ENCODE measurements at regions not wholly inside any gene's neighbourhood (a gene's known extent, or its start where the extent isn't known, plus 50 kb on each side); places are given as distances from the start of the nearest gene placed in this dataset.

GRCh38 chr4:11727903-11728564, 299.3 kb upstream of the HS3ST1 start:
- no peak for TF ChIP-seq CTCF (IDR thresholded peaks at IDR 0.05; ENCODE audit: low read depth, low read length, missing control alignments)
- DNase-seq (ENCODE audit: low read depth), result no peak
- in situ Hi-C loops (cut with HindIII; ENCODE audit: low sequenced_read_pairs), result loop anchor here (5.0 kb wide), 1 partner anchor 971 kb away; no protein-coding TSS in a partner anchor
- no peak overlapping the region for H3K4me3 ChIP-seq (ENCODE audit: low read depth, low read length)

- DNase-seq (ENCODE audit: low read depth), result peak; percentile 45
- in situ Hi-C loops (cut with HindIII; ENCODE audit: low sequenced_read_pairs), result loop anchor here (5.0 kb wide), 1 partner anchor 967 kb away; no protein-coding TSS in a partner anchor
- no peak overlapping the region for H3K4me3 ChIP-seq (ENCODE audit: low read depth, low read length)
- TF ChIP-seq CTCF (IDR thresholded peaks at IDR 0.05; ENCODE audit: low read depth, low read length, missing control alignments), result no peak
These were observed 296.0 kb upstream of the HS3ST1 start for GRCh38 chr4:11724731-11725130.

- in situ Hi-C loops (cut with HindIII; ENCODE audit: low sequenced_read_pairs), result no loop called here
- DNase-seq (ENCODE audit: low read depth), result no peak
- TF ChIP-seq CTCF (IDR thresholded peaks at IDR 0.05; ENCODE audit: low read depth, low read length, missing control alignments), result no peak
- no peak overlapping the region for H3K4me3 ChIP-seq (ENCODE audit: low read depth, low read length)
These were observed 293.5 kb upstream of the HS3ST1 start for GRCh38 chr4:11722223-11722622.

- peak; percentile 90 for TF ChIP-seq CTCF (IDR thresholded peaks at IDR 0.05; ENCODE audit: low read depth, low read length, missing control alignments)
- no peak for DNase-seq (ENCODE audit: low read depth)
- no peak overlapping the region for H3K4me3 ChIP-seq (ENCODE audit: low read depth, low read length)
- in situ Hi-C loops (cut with HindIII; ENCODE audit: low sequenced_read_pairs), result no loop called here
These were observed 291.6 kb upstream of the HS3ST1 start for GRCh38 chr4:11720292-11720691.

GRCh38 chr4:11719879-11720278, 291.2 kb upstream of the HS3ST1 start:
- H3K4me3 ChIP-seq (ENCODE audit: low read depth, low read length), result no peak overlapping the region
- in situ Hi-C loops (cut with HindIII; ENCODE audit: low sequenced_read_pairs), result no loop called here
- TF ChIP-seq CTCF (IDR thresholded peaks at IDR 0.05; ENCODE audit: low read depth, low read length, missing control alignments), result no peak
- no peak for DNase-seq (ENCODE audit: low read depth)

- no peak overlapping the region for H3K4me3 ChIP-seq (ENCODE audit: low read depth, low read length)
- no peak for TF ChIP-seq CTCF (IDR thresholded peaks at IDR 0.05; ENCODE audit: low read depth, low read length, missing control alignments)
- in situ Hi-C loops (cut with HindIII; ENCODE audit: low sequenced_read_pairs), result no loop called here
- no peak for DNase-seq (ENCODE audit: low read depth)
These were observed 287.2 kb upstream of the HS3ST1 start for GRCh38 chr4:11715753-11716521.
